ENCODE measurements at regions not wholly inside any gene's neighbourhood (a gene's known extent, or its start where the extent isn't known, plus 50 kb on each side); places are given as distances from the start of the nearest gene placed in this dataset.

- no peak overlapping the region for H3K4me3 ChIP-seq (ENCODE audit: low read depth, low read length)
- TF ChIP-seq CTCF (conservative IDR thresholded peaks at IDR 0.05; ENCODE audit: low read depth, low read length) = no peak
- no peak for DNase-seq (ENCODE audit: low read depth)
Observed at GRCh38 chr16:66043326-66043725, 323.2 kb upstream of the CDH5 start.

GRCh38 chr16:66042341-66042740 is 324.1 kb upstream of the CDH5 start:
- TF ChIP-seq CTCF (conservative IDR thresholded peaks at IDR 0.05; ENCODE audit: low read depth, low read length) = no peak

DNA sequence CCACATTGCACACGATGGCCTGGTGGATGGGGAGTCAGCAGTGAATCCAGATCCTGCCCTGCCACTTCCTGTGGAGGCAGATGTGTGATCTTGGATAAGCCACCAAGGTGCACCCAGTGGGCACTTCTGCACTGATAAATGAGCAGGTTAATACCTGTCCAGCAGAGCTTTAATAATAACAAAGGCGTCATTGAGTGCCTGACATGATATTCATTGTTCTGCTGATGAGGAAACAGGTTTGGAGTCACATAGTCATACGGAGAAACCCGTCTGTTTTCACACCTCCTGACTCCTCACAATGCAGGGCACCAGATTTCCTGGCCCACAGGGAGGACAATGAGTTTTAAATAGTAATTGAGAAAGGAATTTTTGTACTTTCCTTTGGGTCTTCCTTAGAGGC is 324.6 kb upstream of the CDH5 start:
- TF ChIP-seq CTCF (conservative IDR thresholded peaks at IDR 0.05; ENCODE audit: low read depth, low read length) = no peak
- H3K4me3 ChIP-seq (ENCODE audit: low read depth, low read length) = no peak overlapping the region
- DNase-seq (ENCODE audit: low read depth) = no peak

More at GRCh38 chr16:66042341-66042740, 324.1 kb upstream of the CDH5 start:
- H3K4me3 ChIP-seq (ENCODE audit: low read depth, low read length) = no peak overlapping the region
- DNase-seq (ENCODE audit: low read depth) = no peak

DNA sequence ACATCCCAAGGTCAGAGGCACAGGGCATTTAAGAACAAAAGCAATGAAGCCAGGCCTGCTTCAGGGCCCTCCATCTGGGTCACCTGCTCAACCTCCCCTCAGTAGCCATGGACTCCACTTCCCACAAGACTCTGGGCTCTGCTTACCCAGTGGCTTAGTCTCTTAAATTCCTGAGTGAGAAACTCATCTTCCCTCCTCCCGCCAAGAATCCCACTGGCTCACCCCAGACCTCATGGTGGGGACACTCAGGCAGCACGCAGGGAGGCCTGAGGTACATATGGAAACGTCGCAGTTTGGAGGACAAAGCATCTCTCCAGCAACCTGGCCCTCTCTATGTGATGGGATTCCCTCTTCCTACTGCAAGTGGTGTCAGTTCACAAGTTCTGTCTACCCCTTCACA is 326.7 kb upstream of the CDH5 start:
- no peak for TF ChIP-seq CTCF (conservative IDR thresholded peaks at IDR 0.05; ENCODE audit: low read depth, low read length)
- DNase-seq (ENCODE audit: low read depth) = no peak
- H3K4me3 ChIP-seq (ENCODE audit: low read depth, low read length) = no peak overlapping the region

DNA sequence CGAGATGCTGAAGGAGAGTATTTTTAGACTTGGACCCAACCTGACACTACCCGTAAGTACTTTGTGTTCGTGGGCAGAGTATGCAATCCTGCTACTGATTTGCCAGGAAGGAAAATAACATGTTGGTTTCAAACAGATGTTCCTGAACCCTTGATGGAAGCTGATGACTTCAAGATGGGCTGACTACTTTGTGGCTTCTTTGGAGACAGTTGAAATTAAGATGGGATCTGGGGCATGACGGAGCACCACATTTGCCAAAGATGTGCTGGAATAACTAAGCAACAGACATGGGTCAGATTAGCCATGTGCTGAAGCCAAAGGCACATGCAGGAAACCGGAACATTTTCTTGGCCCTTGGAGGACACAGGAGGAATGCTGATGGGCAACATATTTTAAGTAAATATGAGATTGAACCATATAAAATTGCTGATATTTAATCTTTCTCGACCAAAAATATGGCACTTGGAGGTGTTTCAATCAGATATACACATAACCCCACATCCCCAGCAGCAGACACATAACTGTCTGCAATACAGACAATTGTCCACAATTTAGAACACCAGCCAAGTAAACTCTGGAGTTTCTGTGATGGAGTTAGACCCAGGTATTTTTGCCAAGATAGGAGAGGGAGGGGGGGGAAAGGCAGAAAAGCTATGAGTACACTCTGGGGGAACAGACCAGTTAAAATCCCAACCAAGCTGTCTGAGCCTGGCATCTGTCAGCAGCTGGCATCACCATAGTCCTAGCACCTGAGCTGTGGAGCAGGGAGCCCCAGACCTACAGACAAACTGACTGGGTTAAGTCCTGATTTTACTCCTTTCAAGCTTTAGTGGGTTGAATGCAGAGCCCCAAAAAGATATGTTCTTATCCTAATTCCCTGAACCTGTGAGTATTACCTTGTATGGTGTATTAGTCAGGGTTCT is 329.4 kb upstream of the CDH5 start:
- no peak overlapping the region for H3K4me3 ChIP-seq (ENCODE audit: low read depth, low read length)
- no peak for TF ChIP-seq CTCF (conservative IDR thresholded peaks at IDR 0.05; ENCODE audit: low read depth, low read length)
- DNase-seq (ENCODE audit: low read depth) = no peak

- TF ChIP-seq CTCF (conservative IDR thresholded peaks at IDR 0.05; ENCODE audit: low read depth, low read length) = no peak
- H3K4me3 ChIP-seq (ENCODE audit: low read depth, low read length) = no peak overlapping the region
- DNase-seq (ENCODE audit: low read depth) = no peak
Observed at GRCh38 chr16:66036184-66036583, 330.3 kb upstream of the CDH5 start.

DNA sequence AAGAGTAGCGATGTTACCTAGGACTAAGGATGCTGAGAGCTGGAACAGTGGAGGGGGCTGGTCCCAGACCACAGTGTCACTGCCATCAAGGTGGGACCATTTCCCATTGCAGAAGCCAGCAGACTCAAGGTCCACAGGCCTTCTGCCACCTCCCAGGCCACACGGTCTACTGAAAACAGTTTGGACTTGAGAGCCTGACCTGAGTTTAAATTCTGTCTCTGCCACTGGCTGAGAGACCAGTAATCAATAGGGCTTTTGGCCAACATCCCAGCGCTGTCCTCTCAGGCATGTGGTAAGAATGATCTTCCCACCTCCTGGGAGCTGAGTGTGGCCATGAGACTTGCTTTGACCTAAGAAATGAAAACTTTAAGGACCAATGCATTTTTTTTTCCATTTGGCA is 331.4 kb upstream of the CDH5 start:
- TF ChIP-seq CTCF (conservative IDR thresholded peaks at IDR 0.05; ENCODE audit: low read depth, low read length) = no peak
- no peak for DNase-seq (ENCODE audit: low read depth)
- no peak overlapping the region for H3K4me3 ChIP-seq (ENCODE audit: low read depth, low read length)
